ENCODE measurements at regions not wholly inside any gene's neighbourhood (a gene's known extent, or its start where the extent isn't known, plus 50 kb on each side); places are given as distances from the start of the nearest gene placed in this dataset.

- TF ChIP-seq GATA3 (IDR thresholded peaks at IDR 0.05; ENCODE audit: low read depth, low read length) (no peak), GATA2 (IDR thresholded peaks at IDR 0.05; ENCODE audit: low read depth, low read length) (no peak)
Measured at GRCh38 chr11:44502506-44502905, 63.0 kb upstream of the CD82 start.

DNA sequence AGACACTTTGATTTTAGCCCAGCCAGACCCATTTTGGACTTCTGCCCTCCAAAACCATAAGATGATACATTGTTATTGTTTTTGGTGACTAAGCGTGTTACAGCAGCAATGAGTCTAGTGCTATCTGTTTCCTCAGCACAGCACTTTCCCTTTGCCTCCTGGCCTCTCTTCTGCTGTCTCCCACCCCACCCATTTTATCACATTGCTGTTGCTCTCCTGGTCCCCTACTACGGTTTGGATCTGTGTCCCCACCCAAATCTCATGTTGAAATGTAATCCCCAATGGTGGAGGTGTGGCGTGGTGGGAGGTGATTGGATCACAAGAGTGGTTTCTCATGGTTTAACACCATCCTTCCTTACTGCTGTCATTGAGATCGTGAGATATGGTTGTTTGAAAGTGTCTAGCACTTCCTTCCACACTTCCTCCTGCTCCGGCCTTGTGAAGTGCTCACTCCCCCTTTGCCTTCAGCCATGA lies 59.8 kb upstream of the CD82 start:
- TF ChIP-seq GATA2 (IDR thresholded peaks at IDR 0.05; ENCODE audit: low read depth, low read length) = no peak
- no peak for TF ChIP-seq GATA3 (IDR thresholded peaks at IDR 0.05; ENCODE audit: low read depth, low read length)

- no peak for TF ChIP-seq GATA3 (IDR thresholded peaks at IDR 0.05; ENCODE audit: low read depth, low read length)
- TF ChIP-seq GATA2 (IDR thresholded peaks at IDR 0.05; ENCODE audit: low read depth, low read length) = no peak
Measured at GRCh38 chr11:44506375-44507016, 59.0 kb upstream of the CD82 start.

DNA sequence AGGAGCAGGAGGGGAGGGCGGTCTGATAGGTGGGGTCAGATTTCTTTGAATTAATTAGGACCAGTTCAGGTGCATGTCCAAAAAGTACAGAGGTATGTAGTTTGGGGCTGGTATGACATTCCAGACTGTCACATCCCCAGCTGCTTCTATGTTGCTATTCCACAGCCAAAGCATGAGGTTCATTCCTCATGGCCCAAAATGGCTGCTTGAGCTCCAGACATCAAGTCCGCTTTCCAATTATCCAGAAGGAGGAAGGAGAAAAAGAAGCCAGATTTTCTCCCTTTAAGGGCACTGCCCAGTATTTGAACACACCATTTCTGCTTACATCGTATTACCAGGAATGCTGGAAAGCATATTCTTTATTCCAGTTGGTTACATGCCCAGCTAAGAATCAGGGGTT lies 58.0 kb upstream of the CD82 start:
- TF ChIP-seq GATA2 (IDR thresholded peaks at IDR 0.05; ENCODE audit: low read depth, low read length) = no peak
- TF ChIP-seq GATA3 (IDR thresholded peaks at IDR 0.05; ENCODE audit: low read depth, low read length) = no peak

DNA sequence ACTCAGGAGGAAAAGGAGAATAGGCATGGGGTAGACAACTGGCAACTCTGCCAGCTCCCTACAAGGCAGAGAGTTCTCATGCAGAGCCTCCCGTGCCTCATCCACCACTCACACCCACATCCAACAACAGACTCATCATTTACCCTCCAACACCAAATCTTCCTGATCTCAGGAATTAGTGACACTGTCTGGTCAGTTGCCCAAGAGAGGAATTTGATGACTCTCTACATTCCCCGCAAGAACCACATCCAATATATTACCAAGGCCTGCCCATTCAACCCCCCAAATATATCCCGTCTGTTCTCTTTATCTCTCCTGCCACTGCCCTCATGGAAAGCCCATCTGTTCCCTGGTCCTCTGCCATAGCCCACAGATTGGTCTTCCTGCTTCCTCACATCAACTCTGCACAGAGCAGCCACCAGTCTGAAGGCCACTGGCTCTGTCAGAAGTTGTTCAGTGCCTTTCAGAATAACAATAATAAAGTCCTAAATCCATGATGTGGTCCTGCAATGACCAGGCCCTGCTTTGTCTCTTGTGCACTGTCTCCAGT lies 57.5 kb upstream of the CD82 start:
- no peak for TF ChIP-seq GATA3 (IDR thresholded peaks at IDR 0.05; ENCODE audit: low read depth, low read length)
- TF ChIP-seq GATA2 (IDR thresholded peaks at IDR 0.05; ENCODE audit: low read depth, low read length) = no peak

- no peak for TF ChIP-seq GATA2 (IDR thresholded peaks at IDR 0.05; ENCODE audit: low read depth, low read length)
- no peak for TF ChIP-seq GATA3 (IDR thresholded peaks at IDR 0.05; ENCODE audit: low read depth, low read length)
Measured at GRCh38 chr11:44509296-44509695, 56.2 kb upstream of the CD82 start.

DNA sequence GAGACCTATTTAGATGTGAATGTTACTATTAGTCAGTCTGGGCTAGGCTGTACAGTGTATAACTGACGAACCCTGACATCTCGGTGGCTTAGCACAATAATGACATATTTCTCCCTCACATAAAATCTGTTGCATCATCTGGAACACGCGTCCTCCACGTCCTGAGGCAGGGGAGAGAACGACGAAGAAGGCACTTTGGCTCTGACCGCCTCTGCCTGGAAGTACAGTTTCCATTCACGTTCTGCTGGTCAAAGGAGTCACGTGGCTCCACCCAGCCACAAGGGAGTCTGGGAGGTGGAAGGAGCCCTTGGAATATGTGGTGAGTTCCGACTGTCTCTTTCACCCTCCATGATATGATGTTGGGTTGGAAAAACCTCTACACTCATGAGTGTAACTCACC lies 55.1 kb upstream of the CD82 start:
- TF ChIP-seq GATA3 (IDR thresholded peaks at IDR 0.05; ENCODE audit: low read depth, low read length) (no peak), GATA2 (IDR thresholded peaks at IDR 0.05; ENCODE audit: low read depth, low read length) (no peak)

DNA sequence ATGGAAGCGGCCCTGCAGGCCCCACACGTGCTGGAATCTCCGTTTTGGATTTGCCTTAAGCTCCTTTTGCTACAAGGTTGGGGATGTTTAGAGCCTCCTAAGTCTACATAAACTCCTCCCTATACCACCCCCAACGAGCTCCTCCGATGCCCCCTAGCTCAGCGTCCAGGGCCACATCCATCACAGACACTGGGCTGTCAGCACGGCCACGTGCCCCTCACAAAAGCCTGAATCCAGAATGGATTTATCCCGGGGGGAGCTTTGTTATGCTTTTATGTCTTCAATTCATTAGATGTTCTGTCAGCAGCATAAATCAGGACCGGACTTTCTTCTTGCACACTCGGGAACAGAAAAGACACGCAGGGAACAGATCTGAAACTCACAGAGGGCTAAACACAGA lies 52.6 kb upstream of the CD82 start:
- TF ChIP-seq GATA2 (IDR thresholded peaks at IDR 0.05; ENCODE audit: low read depth, low read length) = no peak
- TF ChIP-seq GATA3 (IDR thresholded peaks at IDR 0.05; ENCODE audit: low read depth, low read length) = no peak

- TF ChIP-seq GATA2 (IDR thresholded peaks at IDR 0.05; ENCODE audit: low read depth, low read length) (no peak), GATA3 (IDR thresholded peaks at IDR 0.05; ENCODE audit: low read depth, low read length) (no peak)
Measured at GRCh38 chr11:44515048-44515447, 50.4 kb upstream of the CD82 start.

Data from SH-SY5Y (cell line).